KOPT-K1 (cell line): ENCODE measurements at regions not wholly inside any gene's neighbourhood (a gene's known extent, or its start where the extent isn't known, plus 50 kb on each side); places are given as distances from the start of the nearest gene placed in this dataset.

Source experiments
- H3K27ac ChIP-seq: fragments of 200-600 bp; sonication (generic); 2 replicates; pipeline ENCODE4 v1.5.1; 2016; ENCODE audit warnings: antibody characterized with exemption, mild to moderate bottlenecking, low read depth, low read length; ENCODE audit not compliant: poor library complexity, severe bottlenecking
- H3K36me3 ChIP-seq: fragments of 200-600 bp; sonication (generic); 2 replicates; pipeline ENCODE4 v1.5.1; 2017; ENCODE audit warnings: antibody characterized with exemption, mild to moderate bottlenecking, low read length, moderate library complexity; ENCODE audit not compliant: insufficient read depth
- H3K9me3 ChIP-seq: fragments of 200-600 bp; sonication (generic); 2 replicates; pipeline ENCODE4 v1.5.1; 2017; ENCODE audit warnings: antibody characterized with exemption, low read length, mild to moderate bottlenecking; ENCODE audit not compliant: insufficient read depth, poor library complexity, severe bottlenecking

DNA sequence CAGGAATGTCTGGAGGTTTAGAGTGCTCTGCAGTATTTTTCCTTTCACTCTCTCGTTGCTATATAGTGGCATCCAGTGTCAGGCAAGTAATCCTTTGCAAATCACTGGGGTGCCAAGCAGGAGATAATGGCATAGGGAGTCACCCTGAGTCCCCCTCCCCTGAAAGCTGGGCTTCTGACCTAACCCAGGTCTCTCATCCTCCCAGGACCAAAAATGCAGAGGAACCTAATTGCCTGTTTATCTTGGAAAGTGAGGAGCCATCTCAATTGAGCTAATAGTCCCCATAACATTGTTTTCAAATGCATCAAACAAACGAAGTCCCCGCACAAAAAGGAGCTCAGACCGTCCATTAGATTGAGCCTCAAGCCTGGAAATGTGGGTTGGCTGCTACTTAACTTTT, 368.0 kb upstream of the IRX2 start:
- Histone ChIP-seq H3K9me3 (no peaks in the 10 kb centered on the region), H3K27ac (no peak overlapping the region), H3K36me3 (no peaks in the 10 kb centered on the region)

GRCh38 chr5:3118340-3118739, 366.9 kb upstream of the IRX2 start:
- H3K27ac ChIP-seq = no peak overlapping the region
- no peaks in the 10 kb centered on the region for H3K9me3 ChIP-seq

GRCh38 chr5:3116366-3116765, 364.9 kb upstream of the IRX2 start:
- no peaks in the 10 kb centered on the region for H3K36me3 ChIP-seq
- no peak overlapping the region for H3K27ac ChIP-seq
- no peaks in the 10 kb centered on the region for H3K9me3 ChIP-seq

More at GRCh38 chr5:3118340-3118739, 366.9 kb upstream of the IRX2 start:
- H3K36me3 ChIP-seq = no peaks in the 10 kb centered on the region

DNA sequence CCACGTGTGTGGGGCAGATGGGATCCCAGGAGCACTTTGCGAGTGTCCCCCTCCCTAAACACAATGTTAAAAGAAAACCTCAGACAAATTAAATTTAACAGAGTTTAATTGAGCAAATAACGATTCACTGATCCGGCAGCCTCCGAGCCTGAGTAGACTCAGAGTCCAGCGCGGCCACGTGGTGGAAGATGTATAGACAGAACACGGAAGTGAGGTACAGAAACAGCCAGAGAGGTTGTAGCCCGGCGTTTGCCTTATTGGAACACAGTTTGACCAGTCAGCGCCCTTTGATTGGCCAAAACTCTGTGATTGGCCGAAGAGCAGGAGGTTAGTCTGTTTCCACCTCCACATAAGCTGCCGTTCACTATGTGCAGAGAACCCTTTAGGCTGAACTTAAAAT, 363.0 kb upstream of the IRX2 start:
- H3K27ac ChIP-seq = no peak overlapping the region
- H3K36me3 ChIP-seq = no peaks in the 10 kb centered on the region
- no peaks in the 10 kb centered on the region for H3K9me3 ChIP-seq

DNA sequence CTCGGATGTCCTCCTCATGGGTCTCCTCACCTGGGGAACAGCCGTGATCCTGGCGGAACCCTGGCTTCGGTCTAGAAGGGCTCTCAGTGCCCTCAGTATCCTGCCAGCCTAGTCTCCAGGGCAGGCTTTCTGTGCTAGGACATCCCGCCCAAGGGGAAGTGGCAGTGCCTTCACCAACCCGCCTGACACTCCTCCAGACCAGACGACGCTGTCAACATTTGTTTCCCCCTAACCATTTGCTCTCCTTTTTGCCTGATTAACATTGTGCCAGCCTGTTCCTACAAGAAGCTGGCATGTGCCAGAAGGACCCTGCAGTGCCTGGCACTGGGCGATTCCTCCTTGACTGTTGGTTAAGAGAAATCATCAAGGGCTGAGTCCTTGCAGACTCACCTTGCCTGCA, 358.9 kb upstream of the IRX2 start:
- H3K27ac ChIP-seq = no peak overlapping the region
- H3K36me3 ChIP-seq = no peaks in the 10 kb centered on the region
- H3K9me3 ChIP-seq = no peaks in the 10 kb centered on the region

GRCh38 chr5:3107156-3107611, 355.7 kb upstream of the IRX2 start:
- H3K36me3 ChIP-seq = no peaks in the 10 kb centered on the region
- H3K9me3 ChIP-seq = no peaks in the 10 kb centered on the region
- H3K27ac ChIP-seq = no peak overlapping the region

- no peaks in the 10 kb centered on the region for H3K9me3 ChIP-seq
- no peaks in the 10 kb centered on the region for H3K36me3 ChIP-seq
- H3K27ac ChIP-seq = no peak overlapping the region
Measured at GRCh38 chr5:3105581-3105980, 354.1 kb upstream of the IRX2 start.

GRCh38 chr5:3105172-3105571, 353.7 kb upstream of the IRX2 start:
- Histone ChIP-seq H3K27ac (no peak overlapping the region), H3K36me3 (no peaks in the 10 kb centered on the region), H3K9me3 (no peaks in the 10 kb centered on the region)

GRCh38 chr5:3104429-3105060, 353.1 kb upstream of the IRX2 start:
- H3K36me3 ChIP-seq = no peaks in the 10 kb centered on the region
- no peak overlapping the region for H3K27ac ChIP-seq
- H3K9me3 ChIP-seq = no peaks in the 10 kb centered on the region

DNA sequence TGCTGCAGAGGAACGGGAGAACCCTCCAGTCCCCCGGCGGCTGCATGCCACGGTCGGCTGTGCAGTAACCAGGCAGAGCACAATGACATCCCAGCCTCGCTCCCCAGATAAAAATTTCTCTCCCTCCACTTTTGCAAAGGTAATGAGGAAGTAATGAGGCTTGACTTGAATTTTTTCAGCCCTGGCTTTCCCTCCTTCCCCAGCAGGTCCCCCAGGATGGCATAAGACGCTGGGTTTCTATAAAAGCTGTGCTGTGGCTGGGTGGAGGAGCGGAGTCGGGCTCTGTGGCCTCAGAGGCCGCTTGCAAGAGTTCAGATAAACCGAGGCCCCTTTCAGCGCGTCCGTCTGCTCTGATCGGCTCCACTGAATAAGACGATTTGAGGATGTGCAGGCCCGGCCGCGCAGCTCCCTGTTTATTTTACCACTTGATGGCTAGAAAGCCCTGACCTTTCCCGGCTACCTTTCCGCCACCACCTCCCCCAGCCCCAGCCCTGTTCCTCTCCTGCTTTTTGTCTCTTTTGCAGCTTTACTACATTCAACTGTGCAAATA, 351.9 kb upstream of the IRX2 start:
- Histone ChIP-seq H3K36me3 (no peaks in the 10 kb centered on the region), H3K27ac (no peak overlapping the region), H3K9me3 (no peaks in the 10 kb centered on the region)

- H3K27ac ChIP-seq = no peak overlapping the region
- H3K36me3 ChIP-seq = no peaks in the 10 kb centered on the region
- H3K9me3 ChIP-seq = no peaks in the 10 kb centered on the region
Measured at GRCh38 chr5:3102531-3102930, 351.1 kb upstream of the IRX2 start.

DNA sequence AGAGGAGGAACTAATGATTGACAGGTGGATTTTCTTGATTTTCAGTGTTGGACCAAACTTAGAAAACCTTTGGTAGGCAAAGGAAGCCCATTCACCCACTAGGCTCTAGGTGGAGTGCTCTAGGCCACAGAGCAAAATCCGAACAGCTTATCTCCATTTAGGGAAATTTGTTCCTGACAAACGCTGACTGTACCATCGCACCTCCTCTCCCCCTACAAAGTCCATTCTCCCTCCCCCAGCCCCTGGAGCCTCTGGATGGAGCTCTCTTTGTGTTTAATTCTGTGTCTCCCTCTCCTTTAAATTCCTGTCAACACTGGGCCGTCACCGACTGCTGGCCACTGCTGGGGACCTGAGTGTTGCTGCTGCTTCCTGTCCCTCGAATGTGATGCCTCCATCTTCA, 350.1 kb upstream of the IRX2 start:
- H3K9me3 ChIP-seq = no peaks in the 10 kb centered on the region
- no peaks in the 10 kb centered on the region for H3K36me3 ChIP-seq
- no peak overlapping the region for H3K27ac ChIP-seq

DNA sequence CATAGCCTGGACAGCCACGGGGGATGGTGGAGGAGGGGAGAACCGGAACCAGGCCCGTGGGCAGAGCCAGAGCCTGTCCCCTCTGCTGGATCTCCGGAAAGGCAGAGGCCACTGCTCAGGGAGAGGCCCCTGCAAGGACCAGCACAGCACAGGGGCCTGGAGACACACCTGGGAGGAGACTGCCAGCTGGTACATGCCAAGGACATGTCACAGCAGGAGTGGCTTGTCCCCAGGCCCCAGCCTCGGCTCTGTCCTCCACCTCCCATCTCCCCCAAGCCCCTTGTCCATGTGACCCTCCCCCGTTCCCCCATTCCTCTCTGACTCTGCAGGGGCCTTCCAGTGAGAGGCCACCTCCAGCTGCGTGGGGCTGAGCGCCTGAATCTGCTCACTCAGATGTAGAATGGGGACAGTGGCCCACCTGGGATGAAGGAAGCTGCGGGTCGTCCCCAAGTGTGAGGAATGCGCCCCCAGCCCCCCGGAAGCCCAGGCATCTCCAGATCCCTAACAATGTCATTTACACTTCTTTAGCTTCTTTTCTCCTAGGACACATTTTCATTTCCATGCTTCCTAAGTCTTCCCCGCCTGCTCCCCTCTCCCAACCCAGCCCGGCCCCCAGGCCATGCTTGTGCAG, 349.6 kb upstream of the IRX2 start:
- Histone ChIP-seq H3K36me3 (no peaks in the 10 kb centered on the region), H3K9me3 (no peaks in the 10 kb centered on the region), H3K27ac (no peak overlapping the region)

DNA sequence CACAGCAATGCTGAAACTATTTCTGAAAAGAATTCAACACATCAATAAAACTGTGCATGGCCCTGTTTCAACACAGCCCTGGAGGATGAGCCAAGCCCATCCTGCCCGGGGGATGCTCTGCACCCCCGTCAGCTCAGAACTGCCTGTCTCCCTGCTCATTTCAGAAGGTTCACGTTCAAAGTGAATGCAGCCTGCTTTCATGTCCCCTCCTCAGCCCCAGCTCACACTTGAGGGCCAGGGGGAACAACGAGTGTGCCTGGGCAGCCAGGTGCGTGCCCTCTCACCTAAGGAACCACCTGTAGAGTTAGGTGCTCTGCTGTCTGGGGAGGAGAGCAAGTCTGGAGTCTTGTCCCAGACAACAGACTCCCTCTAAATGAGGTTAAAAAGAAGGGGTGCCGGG, 348.5 kb upstream of the IRX2 start:
- H3K27ac ChIP-seq = no peak overlapping the region
- no peaks in the 10 kb centered on the region for H3K36me3 ChIP-seq
- no peaks in the 10 kb centered on the region for H3K9me3 ChIP-seq

- Histone ChIP-seq H3K9me3 (no peaks in the 10 kb centered on the region), H3K36me3 (no peaks in the 10 kb centered on the region), H3K27ac (no peak overlapping the region)
Measured at GRCh38 chr5:3099526-3099925, 348.0 kb upstream of the IRX2 start.

- H3K9me3 ChIP-seq = no peaks in the 10 kb centered on the region
- H3K36me3 ChIP-seq = no peaks in the 10 kb centered on the region
- H3K27ac ChIP-seq = no peak overlapping the region
Measured at GRCh38 chr5:3098821-3099220, 347.3 kb upstream of the IRX2 start.
